Activated CD4-positive, alpha-beta T cell treated with anti-CD3 and anti-CD28 coated beads, Interleukin-2, amount 10 ng/mL, durations not matched to agents 24 days and 14 days (primary cell): ENCODE measurements at regions not wholly inside any gene's neighbourhood (a gene's known extent, or its start where the extent isn't known, plus 50 kb on each side); places are given as distances from the start of the nearest gene placed in this dataset.

Experiments
- DNase-seq: peaks from one replicate; pipeline ENCODE4 v3.0.0; 2022
- H3K27ac Mint-ChIP-seq: one replicate; pipeline ENCODE4 v1.8.0; 2022; ENCODE audit warnings: mild to moderate bottlenecking, mixed read lengths
- H3K27me3 Mint-ChIP-seq: one replicate; pipeline ENCODE4 v1.8.0; 2022; ENCODE audit warnings: mixed read lengths
- H3K36me3 Mint-ChIP-seq: one replicate; pipeline ENCODE4 v1.8.0; 2022; ENCODE audit warnings: low read depth, mild to moderate bottlenecking, mixed read lengths
- H3K4me1 Mint-ChIP-seq: one replicate; pipeline ENCODE4 v1.8.0; 2021; ENCODE audit warnings: mixed read lengths
- H3K4me3 Mint-ChIP-seq: one replicate; pipeline ENCODE4 v1.8.0; 2022; ENCODE audit warnings: mild to moderate bottlenecking, moderate library complexity, mixed read lengths
- H3K9me3 Mint-ChIP-seq: one replicate; pipeline ENCODE4 v1.8.0; 2021; ENCODE audit warnings: mixed read lengths
- intact Hi-C: fragments of 100-400 bp; cut with micrococcal nuclease; formaldehyde crosslinking; loops from one replicate; pipeline ENCODE4 v1.15.1; 2023

GRCh38 chr6:147740916-147741315 is 232.4 kb downstream of the SAMD5 start:
- Mint-ChIP-seq H3K27me3 (peaks cover 3% of the 10 kb centered on the region), H3K27ac (no peak overlapping the region), H3K4me3 (no peak overlapping the region), H3K36me3 (no peaks in the 10 kb centered on the region), H3K4me1 (no peaks in the 10 kb centered on the region), H3K9me3 (no peaks in the 10 kb centered on the region)
- intact Hi-C loops: no loop called here
- DNase-seq: no peak

DNA sequence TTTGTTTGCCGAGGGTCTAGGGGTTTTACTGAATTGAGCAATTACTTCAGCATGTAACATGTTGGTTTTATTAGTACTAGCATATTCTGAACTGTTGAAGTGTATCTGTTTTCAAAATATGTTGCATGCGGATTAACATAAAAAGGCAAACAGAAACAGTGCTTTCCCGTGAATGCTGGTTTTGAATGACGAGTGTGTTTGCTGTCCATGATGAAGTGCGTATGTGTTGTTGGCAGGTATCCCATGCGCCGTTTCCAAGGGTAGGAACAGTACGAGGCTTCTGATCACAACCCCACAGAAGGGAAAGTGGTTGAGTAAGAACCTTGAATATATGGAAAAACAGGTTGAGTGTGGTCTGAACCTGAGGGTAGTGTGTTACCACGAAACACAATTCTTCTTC is 232.9 kb downstream of the SAMD5 start:
- intact Hi-C loops: no loop called here
- no peak overlapping the region for H3K4me3 Mint-ChIP-seq
- DNase-seq: no peak
- no peak overlapping the region for H3K27ac Mint-ChIP-seq
- peaks cover 3% of the 10 kb centered on the region for H3K27me3 Mint-ChIP-seq
- no peaks in the 10 kb centered on the region for H3K9me3 Mint-ChIP-seq
- H3K4me1 Mint-ChIP-seq: no peaks in the 10 kb centered on the region
- no peaks in the 10 kb centered on the region for H3K36me3 Mint-ChIP-seq

DNA sequence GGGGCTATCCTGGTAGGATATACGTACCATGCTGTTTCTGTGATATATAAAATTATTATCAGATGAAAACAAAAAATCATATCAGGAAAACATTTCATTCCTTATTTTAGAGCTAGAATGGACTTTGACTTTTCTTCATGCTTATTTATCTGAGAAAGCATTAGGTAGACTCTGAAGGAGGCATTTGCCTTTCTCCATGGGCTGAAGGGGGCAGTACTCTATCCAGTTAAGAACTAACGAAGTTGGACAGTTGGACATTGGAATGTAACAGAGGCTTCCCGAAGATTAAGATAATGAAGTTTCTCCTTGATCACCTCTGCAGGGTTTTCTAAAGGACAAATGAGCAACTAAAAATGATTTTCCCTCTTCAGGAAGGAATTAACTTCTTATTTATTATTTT is 233.9 kb downstream of the SAMD5 start:
- intact Hi-C loops: no loop called here
- H3K27ac Mint-ChIP-seq: no peak overlapping the region
- H3K4me3 Mint-ChIP-seq: no peak overlapping the region
- H3K36me3 Mint-ChIP-seq: no peaks in the 10 kb centered on the region
- H3K27me3 Mint-ChIP-seq: peaks cover 3% of the 10 kb centered on the region
- DNase-seq: no peak
- H3K4me1 Mint-ChIP-seq: no peaks in the 10 kb centered on the region
- no peaks in the 10 kb centered on the region for H3K9me3 Mint-ChIP-seq

DNA sequence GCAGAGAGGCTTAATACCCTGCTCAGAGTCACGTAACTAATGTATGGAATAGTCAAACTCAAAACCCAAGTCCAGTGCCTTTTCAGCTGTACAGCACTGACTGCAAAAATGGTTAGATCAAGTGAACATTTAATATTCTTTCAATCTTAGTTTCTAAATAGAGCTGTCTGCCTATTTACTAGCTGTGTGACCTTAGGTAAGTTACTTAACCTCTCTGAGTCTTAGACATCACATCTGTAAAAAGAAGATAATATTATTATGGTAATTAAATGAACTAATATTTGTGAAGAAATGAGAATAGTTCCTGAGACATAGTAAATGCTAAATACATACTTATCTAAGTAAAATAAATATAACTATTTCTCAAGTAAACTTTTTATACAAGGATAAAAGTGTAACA is 235.5 kb downstream of the SAMD5 start:
- Mint-ChIP-seq H3K27me3 (no peaks in the 10 kb centered on the region), H3K4me1 (no peaks in the 10 kb centered on the region), H3K36me3 (no peaks in the 10 kb centered on the region), H3K27ac (no peak overlapping the region), H3K4me3 (no peak overlapping the region), H3K9me3 (no peaks in the 10 kb centered on the region)
- intact Hi-C loops: no loop called here
- no peak for DNase-seq

DNA sequence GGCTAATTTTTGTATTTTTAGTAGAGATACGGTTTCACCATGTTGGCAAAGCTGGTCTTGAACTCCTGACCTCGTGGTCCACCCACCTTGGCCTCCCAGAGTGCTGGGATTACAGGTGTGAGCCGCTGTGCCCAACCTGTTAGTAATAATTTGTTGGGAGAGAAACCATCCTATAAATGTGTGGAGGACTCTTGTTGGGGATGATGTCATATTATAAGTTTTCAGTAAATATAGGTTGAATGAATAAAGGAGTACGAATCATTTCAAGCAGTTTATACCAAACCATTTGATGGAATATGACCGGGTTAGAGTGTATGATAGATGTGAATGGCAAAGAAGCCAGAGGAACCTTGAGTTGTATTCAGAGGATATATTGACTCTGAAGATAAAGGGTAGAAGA is 240.8 kb downstream of the SAMD5 start:
- no peak overlapping the region for H3K4me3 Mint-ChIP-seq
- intact Hi-C loops: no loop called here
- no peaks in the 10 kb centered on the region for H3K27me3 Mint-ChIP-seq
- no peaks in the 10 kb centered on the region for H3K36me3 Mint-ChIP-seq
- H3K4me1 Mint-ChIP-seq: no peaks in the 10 kb centered on the region
- H3K27ac Mint-ChIP-seq: no peak overlapping the region
- DNase-seq: no peak
- no peaks in the 10 kb centered on the region for H3K9me3 Mint-ChIP-seq

- no peaks in the 10 kb centered on the region for H3K4me1 Mint-ChIP-seq
- H3K27me3 Mint-ChIP-seq: no peaks in the 10 kb centered on the region
- DNase-seq: no peak
- no peaks in the 10 kb centered on the region for H3K36me3 Mint-ChIP-seq
- intact Hi-C loops: no loop called here
- no peak overlapping the region for H3K27ac Mint-ChIP-seq
- H3K9me3 Mint-ChIP-seq: no peaks in the 10 kb centered on the region
- no peak overlapping the region for H3K4me3 Mint-ChIP-seq
These were observed 241.9 kb downstream of the SAMD5 start for GRCh38 chr6:147750413-147750812.

GRCh38 chr6:147751232-147751631 is 242.7 kb downstream of the SAMD5 start:
- Mint-ChIP-seq H3K27me3 (no peaks in the 10 kb centered on the region), H3K4me1 (no peaks in the 10 kb centered on the region), H3K9me3 (no peaks in the 10 kb centered on the region), H3K36me3 (no peaks in the 10 kb centered on the region), H3K27ac (no peak overlapping the region), H3K4me3 (no peak overlapping the region)
- intact Hi-C loops: no loop called here
- DNase-seq: no peak

DNA sequence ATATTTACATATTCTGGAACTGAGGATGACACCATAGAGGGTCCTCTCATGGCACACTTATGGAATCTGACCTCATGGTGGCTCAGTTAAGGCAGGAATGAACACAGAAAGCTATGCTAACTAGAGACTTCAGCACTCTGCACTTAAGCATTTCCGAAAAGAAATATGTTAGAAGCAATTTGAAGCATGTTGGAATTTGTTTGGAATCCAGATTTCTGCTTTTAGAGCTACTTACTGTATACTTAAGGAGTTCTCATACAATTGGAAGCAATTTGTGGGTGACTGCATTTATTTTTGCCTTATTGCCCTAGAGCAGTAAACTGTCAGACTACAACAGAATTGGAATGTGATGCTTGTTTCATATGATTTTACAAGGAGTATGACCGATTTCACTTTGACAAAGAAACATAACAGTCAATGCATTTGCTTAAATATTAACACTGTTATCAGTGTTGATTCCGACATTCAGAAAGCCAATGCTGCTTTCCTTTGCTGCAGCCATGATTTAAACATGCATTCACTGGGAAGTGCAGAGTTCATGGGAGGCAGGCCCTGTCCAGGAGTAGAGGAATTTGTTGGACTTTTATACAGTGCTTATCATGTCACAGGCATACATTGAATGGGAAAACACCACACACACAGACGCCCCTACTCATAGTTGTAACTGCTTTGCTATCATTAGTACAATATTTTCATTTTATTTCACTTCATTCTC is 244.4 kb downstream of the SAMD5 start:
- no peak for DNase-seq
- Mint-ChIP-seq H3K4me3 (no peak overlapping the region), H3K27ac (no peak overlapping the region), H3K9me3 (no peaks in the 10 kb centered on the region), H3K4me1 (no peaks in the 10 kb centered on the region), H3K36me3 (no peaks in the 10 kb centered on the region), H3K27me3 (no peaks in the 10 kb centered on the region)
- intact Hi-C loops: no loop called here

DNA sequence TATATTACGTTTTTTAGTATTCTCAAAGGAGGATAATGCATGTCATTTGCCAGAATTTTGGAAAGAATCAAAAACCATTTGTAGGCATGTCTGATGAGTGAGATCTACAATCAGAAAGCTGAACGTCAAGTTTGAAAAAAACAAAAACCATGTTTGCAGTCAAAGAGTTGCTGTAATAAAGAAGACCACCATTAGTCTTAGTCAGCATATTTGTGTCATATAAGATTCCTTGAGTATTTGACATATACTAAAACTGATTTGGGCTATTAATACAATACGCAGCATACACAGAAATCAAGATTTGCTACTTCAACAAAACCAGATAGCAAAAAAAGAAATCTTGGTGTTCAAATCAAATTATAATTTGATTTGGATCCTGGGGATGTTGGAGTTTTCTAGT is 247.5 kb downstream of the SAMD5 start:
- no peak for DNase-seq
- Mint-ChIP-seq H3K36me3 (no peaks in the 10 kb centered on the region), H3K9me3 (no peaks in the 10 kb centered on the region), H3K4me3 (no peak overlapping the region), H3K27ac (no peak overlapping the region), H3K4me1 (no peaks in the 10 kb centered on the region), H3K27me3 (no peaks in the 10 kb centered on the region)
- intact Hi-C loops: no loop called here

- Mint-ChIP-seq H3K4me3 (no peak overlapping the region), H3K36me3 (no peaks in the 10 kb centered on the region), H3K27me3 (no peaks in the 10 kb centered on the region), H3K27ac (no peak overlapping the region), H3K9me3 (no peaks in the 10 kb centered on the region), H3K4me1 (no peaks in the 10 kb centered on the region)
- DNase-seq: no peak
- intact Hi-C loops: no loop called here
These were observed 248.4 kb downstream of the SAMD5 start for GRCh38 chr6:147756891-147757290.

GRCh38 chr6:147757291-147757690 is 248.8 kb downstream of the SAMD5 start:
- H3K4me3 Mint-ChIP-seq: no peak overlapping the region
- no peaks in the 10 kb centered on the region for H3K27me3 Mint-ChIP-seq
- intact Hi-C loops: no loop called here
- no peaks in the 10 kb centered on the region for H3K36me3 Mint-ChIP-seq
- no peaks in the 10 kb centered on the region for H3K4me1 Mint-ChIP-seq
- H3K27ac Mint-ChIP-seq: no peak overlapping the region
- DNase-seq: no peak
- H3K9me3 Mint-ChIP-seq: no peaks in the 10 kb centered on the region

DNA sequence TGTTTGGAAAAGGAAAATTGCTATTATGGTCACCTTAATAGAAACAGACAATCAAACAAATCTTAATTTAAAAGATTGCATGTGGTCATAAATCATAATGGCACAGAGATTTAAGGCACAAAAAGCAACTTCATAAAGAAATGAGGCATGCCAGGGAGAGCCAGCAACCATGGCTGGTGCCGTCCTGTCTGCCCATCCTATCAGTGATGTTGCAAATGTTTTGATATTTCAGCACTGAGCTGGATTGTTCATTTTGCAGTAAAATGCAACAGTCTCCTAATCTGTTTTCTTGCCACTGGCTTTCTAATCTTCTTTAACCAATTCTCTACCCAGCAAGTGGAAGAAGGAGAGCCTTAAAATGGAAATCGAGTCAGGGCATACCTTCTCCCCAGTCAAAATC is 249.8 kb downstream of the SAMD5 start:
- Mint-ChIP-seq H3K9me3 (no peaks in the 10 kb centered on the region), H3K27me3 (no peaks in the 10 kb centered on the region), H3K27ac (no peak overlapping the region), H3K4me1 (no peaks in the 10 kb centered on the region), H3K4me3 (no peak overlapping the region), H3K36me3 (no peaks in the 10 kb centered on the region)
- DNase-seq: no peak
- intact Hi-C loops: no loop called here

GRCh38 chr6:147759093-147759492 is 250.6 kb downstream of the SAMD5 start:
- Mint-ChIP-seq H3K27ac (no peak overlapping the region), H3K36me3 (no peaks in the 10 kb centered on the region)

DNA sequence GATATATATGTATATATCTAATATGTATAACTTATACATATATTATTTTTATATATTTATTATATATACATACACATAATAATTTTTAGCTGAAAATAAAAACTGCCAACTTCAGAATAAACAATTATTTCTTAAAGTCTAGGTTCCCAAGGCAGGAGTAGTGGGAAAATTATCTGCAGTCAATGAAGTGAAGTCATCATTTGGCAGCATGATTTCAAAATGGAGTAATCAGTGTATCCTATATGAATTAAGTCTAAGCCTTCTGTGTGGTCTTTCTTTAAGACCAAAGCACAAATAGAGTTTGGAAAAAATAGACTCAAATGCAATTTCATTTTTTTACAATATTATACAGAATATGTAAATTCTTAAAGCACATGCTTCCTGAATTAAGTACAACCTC is 251.0 kb downstream of the SAMD5 start:
- Mint-ChIP-seq H3K27ac (no peak overlapping the region), H3K9me3 (no peaks in the 10 kb centered on the region), H3K36me3 (no peaks in the 10 kb centered on the region), H3K27me3 (no peaks in the 10 kb centered on the region), H3K4me1 (no peaks in the 10 kb centered on the region), H3K4me3 (no peak overlapping the region)
- no peak for DNase-seq
- intact Hi-C loops: no loop called here

More at GRCh38 chr6:147759093-147759492, 250.6 kb downstream of the SAMD5 start:
- H3K27me3 Mint-ChIP-seq: no peaks in the 10 kb centered on the region
- no peaks in the 10 kb centered on the region for H3K4me1 Mint-ChIP-seq
- DNase-seq: no peak
- intact Hi-C loops: no loop called here
- H3K9me3 Mint-ChIP-seq: no peaks in the 10 kb centered on the region
- no peak overlapping the region for H3K4me3 Mint-ChIP-seq

GRCh38 chr6:147765541-147765940 is 257.1 kb downstream of the SAMD5 start:
- Mint-ChIP-seq H3K27me3 (no peaks in the 10 kb centered on the region), H3K4me1 (no peaks in the 10 kb centered on the region), H3K4me3 (no peak overlapping the region), H3K36me3 (no peaks in the 10 kb centered on the region), H3K27ac (no peak overlapping the region), H3K9me3 (no peaks in the 10 kb centered on the region)
- DNase-seq: no peak
- intact Hi-C loops: no loop called here
